ENCODE measurements at regions not wholly inside any gene's neighbourhood (a gene's known extent, or its start where the extent isn't known, plus 50 kb on each side); places are given as distances from the start of the nearest gene placed in this dataset.

DNA sequence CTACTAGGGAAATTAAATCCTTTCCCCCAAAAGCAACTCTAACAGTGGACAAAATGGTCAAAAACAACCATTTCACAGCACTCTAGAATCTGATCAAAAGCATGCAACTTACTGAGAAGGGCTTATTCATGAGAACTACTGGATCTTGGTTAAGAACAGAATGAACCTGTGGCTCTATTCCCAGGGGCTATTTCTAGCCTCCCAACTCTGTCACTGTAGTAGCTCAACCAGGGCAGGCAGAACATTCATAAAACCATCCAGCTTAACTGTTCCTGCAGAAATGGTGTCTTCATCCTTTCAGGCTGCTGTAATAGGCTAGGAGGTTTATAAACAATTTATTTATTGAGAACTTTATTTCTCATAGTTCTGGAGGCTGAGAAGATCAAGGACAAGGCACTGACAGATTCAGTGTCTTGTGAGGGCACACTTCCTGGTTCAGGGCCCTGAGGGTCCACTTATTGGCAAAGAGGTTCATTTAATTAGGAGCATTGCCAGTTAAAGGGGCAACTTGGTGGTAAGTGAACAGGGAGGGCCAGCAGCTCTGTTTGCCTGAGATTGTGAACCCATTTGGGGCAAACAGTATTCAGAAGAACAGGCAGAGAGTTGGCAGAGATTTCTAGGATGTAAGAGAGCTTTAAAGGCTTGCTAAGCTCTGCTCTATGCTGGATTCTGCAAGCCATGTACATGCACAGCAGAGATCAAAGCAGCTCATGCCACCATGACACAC is 238.5 kb upstream of the FBXL7 start:
- DNase-seq (ENCODE audit: low read depth) = no peak

DNA sequence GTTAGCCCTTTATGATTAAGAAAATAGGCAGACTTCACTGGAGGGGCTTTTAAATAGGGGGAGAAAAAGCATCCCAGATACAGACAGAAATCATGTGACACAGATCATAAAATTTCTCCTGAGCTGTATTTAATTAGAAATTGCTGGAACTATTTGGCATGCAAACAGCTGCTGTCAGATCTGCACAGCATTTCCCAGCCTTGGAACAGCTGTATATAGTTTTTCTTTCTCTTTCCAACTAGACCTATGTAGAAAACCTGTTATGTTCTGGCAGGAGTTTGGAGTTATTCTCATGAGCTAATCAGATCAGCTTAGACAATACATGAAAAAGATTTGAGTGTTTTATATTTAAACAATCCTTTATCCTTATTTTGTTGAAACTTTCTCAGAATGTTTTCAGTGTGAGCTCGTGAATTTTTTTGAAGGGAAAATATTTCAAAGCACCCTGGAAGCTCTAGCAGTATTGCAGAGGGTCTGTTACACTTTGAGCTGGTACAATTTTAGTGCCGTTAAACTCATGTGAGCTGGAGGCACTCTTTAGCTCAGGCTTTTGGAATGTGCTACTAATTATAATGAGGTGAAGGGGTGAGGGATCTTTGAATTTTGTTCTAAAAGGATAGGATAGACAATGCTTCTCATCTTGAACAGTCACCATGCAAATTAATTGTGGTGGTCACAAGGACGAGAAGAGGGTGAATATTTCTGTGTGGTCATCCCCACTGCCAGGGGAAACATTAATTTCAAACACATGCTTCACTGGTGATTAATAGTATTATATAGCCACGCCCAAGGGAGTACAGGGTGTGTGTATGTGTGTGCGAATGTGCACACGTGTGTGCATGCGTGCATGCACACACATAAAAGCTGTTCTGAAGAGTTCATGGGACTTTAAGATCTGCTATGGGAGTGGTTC is 239.4 kb upstream of the FBXL7 start:
- DNase-seq (ENCODE audit: low read depth) = no peak

DNA sequence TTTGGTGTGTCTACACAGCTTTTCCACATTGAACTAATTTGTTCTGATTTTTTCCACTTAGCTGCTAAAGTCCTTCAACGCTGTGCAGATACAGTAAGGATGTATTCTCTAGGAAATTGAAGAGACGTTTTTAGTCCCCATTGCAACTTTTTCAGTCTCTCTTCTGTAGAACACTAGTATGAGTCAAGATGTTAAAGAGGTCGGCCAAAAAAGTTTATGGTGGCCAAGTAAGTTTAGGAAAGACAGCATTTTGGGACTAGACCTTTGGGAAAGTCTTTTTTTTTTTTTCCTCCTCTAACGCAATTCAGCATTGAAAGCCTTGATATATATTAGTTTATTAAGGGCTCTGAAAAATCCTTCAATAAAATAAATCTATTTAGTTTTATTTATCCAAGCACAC is 243.5 kb upstream of the FBXL7 start:
- DNase-seq (ENCODE audit: low read depth) = no peak

GRCh38 chr5:15255576-15255975 is 244.4 kb upstream of the FBXL7 start:
- DNase-seq (ENCODE audit: low read depth) = no peak

DNA sequence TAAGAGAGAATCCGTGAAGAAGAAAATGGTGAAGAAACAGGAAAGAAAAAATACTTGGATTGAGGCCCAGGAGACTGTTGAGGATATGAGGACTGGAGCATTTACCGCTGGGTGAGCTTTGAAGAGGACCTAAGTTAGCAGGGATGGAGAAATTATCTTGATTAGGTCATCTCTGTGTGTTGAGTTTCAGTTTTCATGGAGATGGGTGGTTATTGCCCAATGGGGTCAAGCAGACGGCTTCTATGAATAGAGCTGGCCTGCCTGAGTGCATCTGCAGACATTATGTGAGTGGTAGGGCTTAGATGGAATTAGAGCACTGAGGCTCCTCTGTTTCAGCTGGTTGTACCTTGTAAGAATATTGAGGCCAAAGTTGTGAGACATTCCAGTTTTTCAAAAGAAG is 245.4 kb upstream of the FBXL7 start:
- no peak for DNase-seq (ENCODE audit: low read depth)

DNA sequence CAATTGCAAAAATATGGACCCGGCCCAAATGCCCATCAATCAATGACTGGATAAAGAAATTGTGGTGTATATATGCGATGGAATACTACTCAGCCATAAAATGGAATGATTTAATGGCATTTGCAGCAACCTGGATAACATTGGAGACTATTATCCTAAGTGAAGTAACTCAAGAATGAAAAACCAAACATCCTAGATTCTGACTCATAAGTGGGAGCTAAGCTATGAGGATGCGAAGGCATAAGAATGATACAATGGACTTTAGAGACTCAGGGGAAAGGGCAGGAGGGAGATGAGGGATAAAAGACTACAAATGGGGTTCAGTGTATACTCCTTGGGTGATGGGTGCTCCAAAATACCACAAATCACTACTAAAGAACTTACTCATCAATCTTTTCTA is 247.6 kb upstream of the FBXL7 start:
- no peak for DNase-seq (ENCODE audit: low read depth)

GRCh38 chr5:15249152-15249551 is 250.8 kb upstream of the FBXL7 start:
- no peak for DNase-seq (ENCODE audit: low read depth)

GRCh38 chr5:15248731-15249130 is 251.2 kb upstream of the FBXL7 start:
- DNase-seq (ENCODE audit: low read depth) = no peak

GRCh38 chr5:15245913-15246312 is 254.1 kb upstream of the FBXL7 start:
- DNase-seq (ENCODE audit: low read depth) = no peak

GRCh38 chr5:15243301-15244020 is 256.5 kb upstream of the FBXL7 start:
- no peak for DNase-seq (ENCODE audit: low read depth)

GRCh38 chr5:15241216-15241821 is 258.7 kb upstream of the FBXL7 start:
- no peak for DNase-seq (ENCODE audit: low read depth)

- DNase-seq (ENCODE audit: low read depth) = no peak
These were observed 262.0 kb upstream of the FBXL7 start for GRCh38 chr5:15238006-15238405.

DNA sequence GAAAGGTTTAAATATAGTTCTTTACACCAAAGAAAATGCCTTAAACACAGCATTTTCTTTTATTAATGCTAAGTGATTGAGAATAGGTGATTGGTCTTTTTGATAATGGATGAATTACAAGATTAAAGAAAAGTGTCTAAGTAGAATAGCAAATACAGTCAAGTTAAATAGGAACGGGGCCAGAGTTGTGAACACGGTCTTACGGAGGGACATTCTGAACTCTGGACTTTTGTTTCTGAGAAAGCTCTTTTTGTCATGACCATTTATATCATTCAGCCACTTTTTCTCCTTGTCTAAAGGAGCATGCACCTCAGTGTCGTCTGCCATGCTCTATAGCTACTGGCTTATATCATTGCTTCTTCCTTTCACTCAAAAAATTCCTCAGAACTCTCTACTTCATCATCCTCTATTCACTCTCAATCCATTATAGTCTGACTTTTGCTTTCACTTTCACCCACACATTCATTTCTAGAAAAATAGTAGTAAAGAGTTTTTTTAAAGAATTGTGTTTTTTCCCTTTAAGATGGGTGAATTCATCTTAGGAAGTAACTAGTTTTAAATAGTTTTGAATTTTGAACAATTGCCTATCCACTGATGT is 263.0 kb upstream of the FBXL7 start:
- no peak for DNase-seq (ENCODE audit: low read depth)

DNA sequence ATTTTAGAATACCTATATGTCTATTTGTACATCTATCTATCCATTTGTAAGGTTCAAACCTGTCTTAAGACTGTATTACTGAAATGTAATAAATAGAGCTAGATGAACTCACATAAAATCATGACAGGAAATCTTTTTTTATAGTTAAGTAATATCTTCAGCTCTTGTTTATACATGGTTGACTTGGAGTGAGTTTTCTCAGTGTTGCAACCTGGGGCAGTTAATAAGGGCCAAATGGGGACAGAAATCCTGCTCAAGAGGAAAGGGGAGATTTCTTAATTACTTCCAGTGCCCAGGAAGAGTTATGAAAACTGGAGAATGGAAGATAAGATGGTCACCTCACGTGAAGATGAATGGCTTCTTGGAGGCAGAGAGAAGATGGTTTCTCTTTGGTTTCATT is 265.1 kb upstream of the FBXL7 start:
- no peak for DNase-seq (ENCODE audit: low read depth)

- DNase-seq (ENCODE audit: low read depth) = no peak
These were observed 265.6 kb upstream of the FBXL7 start for GRCh38 chr5:15234366-15234765.

DNA sequence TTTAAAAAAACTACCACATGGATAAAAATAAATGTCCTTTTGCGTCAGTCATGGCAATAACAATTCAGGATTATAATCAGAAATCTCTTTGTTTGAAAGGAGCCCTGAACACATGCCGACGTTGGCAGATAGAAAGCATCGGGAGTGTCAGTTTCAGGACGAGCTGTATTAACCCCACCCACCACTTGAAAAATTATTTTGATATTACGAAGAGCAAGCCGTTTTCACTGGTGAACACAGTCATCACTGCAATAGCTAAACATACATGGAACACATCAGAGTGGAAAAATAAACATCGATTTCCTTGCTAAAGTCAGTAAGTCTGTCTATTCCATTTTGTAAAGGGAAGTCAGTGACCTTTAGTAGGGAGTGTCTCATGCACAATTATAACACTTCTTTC is 266.4 kb upstream of the FBXL7 start:
- DNase-seq (ENCODE audit: low read depth) = no peak

DNA sequence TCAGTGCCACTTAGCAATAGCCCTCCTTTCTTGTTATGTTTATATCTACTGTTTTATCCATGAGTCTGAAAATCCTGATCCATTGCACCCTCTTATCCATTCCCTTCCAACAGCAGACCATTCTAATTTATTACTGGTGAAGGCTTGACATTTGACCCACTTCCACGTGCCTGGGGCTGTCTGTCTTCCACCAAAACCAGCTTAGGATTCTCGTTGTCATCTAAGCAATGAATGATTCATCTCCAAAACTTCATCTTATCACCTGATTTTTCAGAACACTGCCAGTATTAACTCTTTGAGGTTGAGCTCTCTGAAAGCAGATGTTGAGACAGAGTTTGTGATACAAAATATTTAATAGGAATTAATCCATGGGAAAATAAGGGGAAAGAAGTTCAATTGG is 277.8 kb upstream of the FBXL7 start:
- no peak for DNase-seq (ENCODE audit: low read depth)

DNA sequence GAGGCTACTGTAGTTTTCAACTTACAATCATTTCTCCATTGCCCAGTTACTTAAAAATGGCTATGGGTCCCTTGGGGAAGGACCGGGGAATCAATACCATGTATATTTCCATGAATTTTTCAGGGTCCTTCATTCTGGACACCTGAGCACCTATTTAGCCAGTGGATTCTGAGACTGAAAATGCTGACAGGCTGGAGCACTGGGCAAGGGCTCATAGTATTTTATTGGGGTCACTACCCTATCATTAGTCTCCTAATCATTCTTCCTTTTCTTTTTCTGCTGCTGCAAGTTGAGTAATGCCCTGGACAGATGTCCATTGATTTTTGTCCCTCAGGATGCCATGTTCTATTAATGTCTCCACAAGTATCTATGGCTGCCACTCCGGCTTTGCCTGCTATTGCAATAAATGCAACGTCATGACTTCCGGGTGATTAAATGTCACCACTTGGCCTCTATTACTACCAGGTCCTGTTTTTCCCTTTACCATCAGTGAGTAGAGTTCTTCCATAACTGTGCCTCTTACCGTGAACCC is 279.3 kb upstream of the FBXL7 start:
- no peak for DNase-seq (ENCODE audit: low read depth)

DNA sequence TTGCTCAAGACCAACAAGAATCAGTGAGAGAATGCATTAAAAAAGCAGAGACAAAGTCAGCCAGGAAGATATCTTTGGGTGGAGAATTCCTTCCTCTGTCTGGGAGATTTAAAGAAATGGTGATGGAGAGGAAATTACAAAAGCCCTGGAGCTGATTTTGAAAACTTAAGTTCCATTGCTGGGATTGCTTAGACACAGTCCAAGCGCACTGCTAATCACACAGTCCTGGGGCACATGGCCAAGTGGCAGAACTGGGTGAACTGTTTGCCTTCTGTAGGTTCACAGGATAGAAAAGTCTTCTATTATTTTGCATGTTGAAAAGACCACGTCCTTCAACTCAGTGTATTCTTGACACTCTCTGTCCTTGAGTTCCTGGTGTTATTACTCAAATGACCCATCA is 284.9 kb upstream of the FBXL7 start:
- no peak for DNase-seq (ENCODE audit: low read depth)

- DNase-seq (ENCODE audit: low read depth) = no peak
These were observed 286.0 kb upstream of the FBXL7 start for GRCh38 chr5:15214010-15214409.

- DNase-seq (ENCODE audit: low read depth) = no peak
These were observed 290.8 kb upstream of the FBXL7 start for GRCh38 chr5:15209053-15209762.
